SW480 (cell line): ENCODE measurements at regions not wholly inside any gene's neighbourhood (a gene's known extent, or its start where the extent isn't known, plus 50 kb on each side); places are given as distances from the start of the nearest gene placed in this dataset.

Experiments used
- DNase-seq: peaks from one replicate; pipeline ENCODE4 v3.0.0-alpha.2; 2016; ENCODE audit warnings: low spot score

GRCh38 chr13:99055281-99055680 is 77.4 kb upstream of the DOCK9 start:
- no peak for DNase-seq

GRCh38 chr13:99055735-99056134 is 77.9 kb upstream of the DOCK9 start:
- peak; percentile 8 for DNase-seq

- no peak for DNase-seq
Observed at GRCh38 chr13:99056381-99057014, 78.6 kb upstream of the DOCK9 start.

- no peak for DNase-seq
Observed at GRCh38 chr13:99057310-99057975, 79.6 kb upstream of the DOCK9 start.

- DNase-seq = no peak
Observed at GRCh38 chr13:99058527-99059495, 80.9 kb upstream of the DOCK9 start.

GRCh38 chr13:99059498-99060075 is 81.7 kb upstream of the DOCK9 start:
- DNase-seq = no peak

GRCh38 chr13:99061411-99061810 is 83.5 kb upstream of the DOCK9 start:
- no peak for DNase-seq

- DNase-seq = no peak
Observed at GRCh38 chr13:99062593-99062992, 84.7 kb upstream of the DOCK9 start.

GRCh38 chr13:99063178-99063577 is 85.3 kb upstream of the DOCK9 start:
- DNase-seq = no peak

- DNase-seq = no peak
Observed at GRCh38 chr13:99063952-99064351, 86.1 kb upstream of the DOCK9 start.

- DNase-seq = no peak
Observed at GRCh38 chr13:99064624-99065234, 86.9 kb upstream of the DOCK9 start.

GRCh38 chr13:99065235-99066015 is 87.6 kb upstream of the DOCK9 start:
- DNase-seq = no peak

GRCh38 chr13:99066219-99066618 is 88.4 kb upstream of the DOCK9 start:
- DNase-seq = no peak

GRCh38 chr13:99067159-99067985 is 89.5 kb upstream of the DOCK9 start:
- DNase-seq = no peak

- no peak for DNase-seq
Observed at GRCh38 chr13:99071211-99071610, 93.3 kb upstream of the DOCK9 start.

GRCh38 chr13:99071666-99072065 is 93.8 kb upstream of the DOCK9 start:
- no peak for DNase-seq

GRCh38 chr13:99072356-99072755 is 94.5 kb upstream of the DOCK9 start:
- DNase-seq = no peak

GRCh38 chr13:99072941-99073340 is 95.1 kb upstream of the DOCK9 start:
- no peak for DNase-seq

GRCh38 chr13:99074693-99075092 is 96.8 kb upstream of the DOCK9 start:
- DNase-seq = no peak
